NT2/D1 (cell line): ENCODE measurements at regions not wholly inside any gene's neighbourhood (a gene's known extent, or its start where the extent isn't known, plus 50 kb on each side); places are given as distances from the start of the nearest gene placed in this dataset.

Source experiments
- YY1 ChIP-seq: IDR thresholded peaks from 2 replicates; pipeline ENCODE4 v1.6.1; 2011; ENCODE audit not compliant: insufficient read length, insufficient read depth
- ZNF274 ChIP-seq: IDR thresholded peaks from 2 replicates; pipeline ENCODE4 v1.6.1; 2011; ENCODE audit warnings: mild to moderate bottlenecking, low read depth, low read length

DNA sequence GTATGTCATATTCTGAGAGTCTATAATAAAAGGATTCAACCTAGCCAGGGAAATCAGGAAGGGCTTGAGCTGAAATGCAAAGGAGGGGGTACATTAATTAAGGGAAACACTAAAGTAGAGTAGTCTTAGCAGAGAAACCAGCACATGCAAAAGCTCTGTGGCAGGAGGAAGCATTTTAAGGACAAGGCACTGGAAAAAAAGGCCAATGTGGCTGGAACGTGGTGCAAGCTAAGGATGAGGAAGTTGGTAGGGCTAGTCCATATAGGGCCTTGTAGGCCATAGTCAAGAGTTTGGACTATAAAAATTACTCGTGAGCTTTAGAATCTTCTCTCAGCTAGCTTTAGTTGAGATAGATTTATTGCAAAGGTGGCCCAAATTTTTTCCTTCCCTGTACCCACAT is 75.2 kb upstream of the TOP1 start:
- TF ChIP-seq YY1 (no peak), ZNF274 (no peak)
